ENCODE measurements at regions not wholly inside any gene's neighbourhood (a gene's known extent, or its start where the extent isn't known, plus 50 kb on each side); places are given as distances from the start of the nearest gene placed in this dataset.

- TF ChIP-seq FOXS1 (CRISPR knock-in tag; IDR thresholded peaks at IDR 0.05), result no peak
- TF ChIP-seq CTCF (IDR thresholded peaks at IDR 0.05), result no peak
- no peak for TF ChIP-seq RCOR1 (IDR thresholded peaks at IDR 0.05; ENCODE audit: low read depth, low read length)
- TF ChIP-seq REST (IDR thresholded peaks at IDR 0.05), result no peak
- TF ChIP-seq PBX3 (IDR thresholded peaks at IDR 0.05), result no peak
- no peak for TF ChIP-seq CEBPB (IDR thresholded peaks at IDR 0.05)
- TF ChIP-seq ZFP36 (IDR thresholded peaks at IDR 0.05; ENCODE audit: borderline replicate concordance, partially characterized antibody), result no peak
- no peak for TF ChIP-seq GATA3 (IDR thresholded peaks at IDR 0.05; ENCODE audit: borderline replicate concordance)
- TF ChIP-seq POLR2A (IDR thresholded peaks at IDR 0.05; ENCODE audit: low read length), result no peak
- TF ChIP-seq BHLHE40 (IDR thresholded peaks at IDR 0.05; ENCODE audit: low read depth, low read length), result no peak
- no peak for TF ChIP-seq CHD2 (IDR thresholded peaks at IDR 0.05; ENCODE audit: low read length, partially characterized antibody)
- TF ChIP-seq MAFK (IDR thresholded peaks at IDR 0.05; ENCODE audit: partially characterized antibody), result no peak
Measured at GRCh38 chr21:35154788-35155187, 105.7 kb upstream of the RUNX1 start.

Measured in A549 (cell line).